CD14-positive monocyte (primary cell): ENCODE measurements at regions not wholly inside any gene's neighbourhood (a gene's known extent, or its start where the extent isn't known, plus 50 kb on each side); places are given as distances from the start of the nearest gene placed in this dataset.

Source experiments
- DNase-seq, 3 donors: peaks; one replicate each; pipeline ENCODE4 v3.0.0-alpha.2; 2011 to 2022
- H2AFZ ChIP-seq: 2 replicates; pipeline ENCODE4 v1.6.0; 2012; ENCODE audit warnings: mild to moderate bottlenecking, low read depth, low read length, inconsistent platforms; ENCODE audit not compliant: insufficient read depth, poor library complexity, severe bottlenecking
- H3K27ac ChIP-seq, 2 donors: 1 replicate in 1 of 2; 2 replicates in 1 of 2; pipeline ENCODE4 v1.5.1; 2012 to 2013; ENCODE audit warnings: low read length in 2 of 2, control low read depth in 1 of 2, inconsistent platforms in 1 of 2, low read depth in 1 of 2, mild to moderate bottlenecking in 1 of 2
- H3K27me3 ChIP-seq, 2 donors: one replicate each; pipeline versions ENCODE4 v1.6.0 to v1.6.1; 2011 to 2013; ENCODE audit warnings: low read length in 2 of 2; ENCODE audit not compliant: control insufficient read depth in 2 of 2, insufficient read depth in 2 of 2
- H3K36me3 ChIP-seq, 2 donors: replicated peaks in 1 of 2; 1 replicate in 1 of 2; 2 replicates in 1 of 2; pipeline versions ENCODE4 v1.5.1 to v1.6.1; 2012 to 2013; ENCODE audit warnings: low read length in 2 of 2, control low read depth in 1 of 2, inconsistent platforms in 1 of 2, mild to moderate bottlenecking in 1 of 2; ENCODE audit not compliant: insufficient read depth in 2 of 2, control insufficient read depth in 1 of 2
- H3K4me1 ChIP-seq, 2 donors: 1 replicate in 1 of 2; 2 replicates in 1 of 2; pipeline versions ENCODE4 v1.5.1 to v1.6.1; 2012 to 2013; ENCODE audit warnings: low read length in 2 of 2, control low read depth in 1 of 2, inconsistent platforms in 1 of 2, mild to moderate bottlenecking in 1 of 2, moderate library complexity in 1 of 2; ENCODE audit not compliant: insufficient read depth in 2 of 2, control insufficient read depth in 1 of 2
- H3K4me2 ChIP-seq: replicated peaks from 2 replicates; pipeline ENCODE3; 2012; ENCODE audit warnings: low read length, moderate library complexity, mild to moderate bottlenecking; ENCODE audit not compliant: poor library complexity, severe bottlenecking; ENCODE audit errors: extremely low read depth
- H3K4me3 ChIP-seq, 3 experiments: fragments of 200-600 bp in 1 of 3; sonication (generic) in 1 of 3; replicated peaks in 1 of 3; 1 replicate in 2 of 3; 2 replicates in 1 of 3; pipeline ENCODE4 v1.5.1; 2011 to 2013; ENCODE audit warnings: low read length in 3 of 3, mild to moderate bottlenecking in 3 of 3, control low read depth in 2 of 3, low read depth in 2 of 3, inconsistent platforms in 1 of 3, moderate library complexity in 1 of 3
- H3K79me2 ChIP-seq: 2 replicates; pipeline ENCODE4 v1.6.0; 2012; ENCODE audit warnings: mild to moderate bottlenecking, control low read depth, inconsistent platforms, low read length, moderate library complexity; ENCODE audit not compliant: insufficient read depth
- H3K9ac ChIP-seq: 2 replicates; pipeline ENCODE4 v1.6.0; 2017; ENCODE audit warnings: low read length, mild to moderate bottlenecking; ENCODE audit not compliant: insufficient read depth, poor library complexity, severe bottlenecking
- H3K9me3 ChIP-seq, 2 donors: replicated peaks in 1 of 2; 1 replicate in 1 of 2; 2 replicates in 1 of 2; pipeline versions ENCODE4 v1.5.1 to v1.6.1; 2012 to 2013; ENCODE audit warnings: low read length in 2 of 2, control low read depth in 1 of 2; ENCODE audit not compliant: control insufficient read depth in 1 of 2, insufficient read depth in 1 of 2
- H4K20me1 ChIP-seq: 2 replicates; pipeline ENCODE4 v1.6.0; 2012; ENCODE audit warnings: mild to moderate bottlenecking, low read length, control low read depth, moderate library complexity; ENCODE audit not compliant: insufficient read depth
- H3K27ac Mint-ChIP-seq, 7 donors: one replicate each; pipeline ENCODE4 v1.8.0; 2020; ENCODE audit warnings: mild to moderate bottlenecking in 7 of 7, mixed read lengths in 7 of 7, moderate library complexity in 6 of 7, inconsistent platforms in 2 of 7
- H3K27me3 Mint-ChIP-seq, 3 donors: one replicate each; pipeline ENCODE4 v1.8.0; 2021 to 2022; ENCODE audit warnings: low read depth in 3 of 3, mild to moderate bottlenecking in 3 of 3, mixed read lengths in 3 of 3, moderate library complexity in 3 of 3, inconsistent platforms in 1 of 3
- H3K36me3 Mint-ChIP-seq, 2 donors: one replicate each; pipeline ENCODE4 v1.8.0; 2020; ENCODE audit warnings: mixed read lengths in 2 of 2, inconsistent platforms in 1 of 2, mild to moderate bottlenecking in 1 of 2
- H3K4me1 Mint-ChIP-seq: one replicate; pipeline ENCODE4 v1.8.0; 2020; ENCODE audit warnings: mild to moderate bottlenecking, mixed read lengths
- H3K4me3 Mint-ChIP-seq, 2 donors: one replicate each; pipeline ENCODE4 v1.8.0; 2020; ENCODE audit warnings: mild to moderate bottlenecking in 2 of 2, mixed read lengths in 2 of 2, moderate library complexity in 1 of 2
- H3K9me3 Mint-ChIP-seq, 7 donors: one replicate each; pipeline ENCODE4 v1.8.0; 2020 to 2022; ENCODE audit warnings: mixed read lengths in 7 of 7, mild to moderate bottlenecking in 6 of 7, moderate library complexity in 6 of 7, inconsistent platforms in 2 of 7
- CTCF ChIP-seq: fragments of 200-600 bp; IDR thresholded peaks from one replicate; pipeline ENCODE4 v1.8.0; 2022; ENCODE audit warnings: antibody characterized with exemption, mild to moderate bottlenecking
- WGBS: methylation state at CpG from one replicate; pipeline ENCODE4 v1.1.5; 2013; ENCODE audit warnings: missing lambda C conversion rate; ENCODE audit not compliant: insufficient coverage; 5-methylcytosine and 5-hydroxymethylcytosine counted together
- intact Hi-C, 2 donors: fragments of 100-400 bp; cut with micrococcal nuclease; formaldehyde crosslinking; loops; one replicate each; pipeline versions ENCODE4 v1.15.0 to v1.15.1; 2023

DNA sequence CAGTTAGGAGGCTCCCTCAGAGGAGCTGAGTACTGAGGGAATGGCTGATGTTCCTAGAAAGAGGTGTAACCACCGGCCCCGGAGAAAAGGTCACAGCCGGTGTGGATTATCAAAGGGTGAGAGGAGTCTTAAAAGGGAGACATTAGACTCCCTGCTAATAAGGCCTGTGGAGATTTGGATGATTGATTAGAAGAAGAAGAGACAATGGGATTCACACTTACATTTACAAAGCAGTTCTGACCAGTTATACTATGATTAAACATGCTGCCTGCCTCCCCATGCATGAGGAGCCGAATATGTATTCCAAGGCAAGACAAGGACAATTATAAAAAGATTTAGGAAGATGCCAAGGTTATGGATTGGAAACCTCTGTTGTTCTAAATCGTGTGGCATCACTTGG lies 302.4 kb downstream of the SLC4A3 start:
- no peaks in the 10 kb centered on the region for H3K36me3 ChIP-seq
- intact Hi-C loops, result no loop called here
- no peak overlapping the region for H3K4me3 Mint-ChIP-seq
- no peak for DNase-seq
- H2AFZ ChIP-seq, result no peak overlapping the region
- TF ChIP-seq CTCF, result no peak
- WGBS, result 95% methylated on average over 4 of the region's 5 CpGs
- no peak overlapping the region for H3K9ac ChIP-seq
- no peaks in the 10 kb centered on the region for H3K27me3 Mint-ChIP-seq
- H3K27me3 ChIP-seq, result no peaks in the 10 kb centered on the region
- no peaks in the 10 kb centered on the region for H3K4me1 Mint-ChIP-seq
- H3K36me3 Mint-ChIP-seq, result no peaks in the 10 kb centered on the region
- peak overlapping the region in 1 of 7 donors; percentile 51 for H3K27ac Mint-ChIP-seq
- H3K4me3 ChIP-seq, result no peak overlapping the region
- no peaks in the 10 kb centered on the region for H3K79me2 ChIP-seq
- H3K4me2 ChIP-seq, result no peak overlapping the region
- H3K27ac ChIP-seq, result no peak overlapping the region
- peaks cover 1 to 11% (median 6%) of the 10 kb centered on the region in 7 donors for H3K9me3 Mint-ChIP-seq
- no peaks in the 10 kb centered on the region for H4K20me1 ChIP-seq
- no peaks in the 10 kb centered on the region for H3K4me1 ChIP-seq
- H3K9me3 ChIP-seq, result peaks cover 2 to 6% of the 10 kb centered on the region in 2 donors

GRCh38 chr2:219939647-219940046 lies 312.2 kb downstream of the SLC4A3 start:
- no peak overlapping the region for H3K4me3 Mint-ChIP-seq
- H3K36me3 Mint-ChIP-seq, result no peaks in the 10 kb centered on the region
- no peak overlapping the region for H3K4me3 ChIP-seq
- peaks cover 0 to 2% (median 1%) of the 10 kb centered on the region in 3 donors for H3K27me3 Mint-ChIP-seq
- H3K4me1 Mint-ChIP-seq, result no peaks in the 10 kb centered on the region
- H3K9me3 Mint-ChIP-seq, result peaks cover 0 to 4% (median 0%) of the 10 kb centered on the region in 7 donors
- no peaks in the 10 kb centered on the region for H3K27me3 ChIP-seq
- no peaks in the 10 kb centered on the region for H4K20me1 ChIP-seq
- no peaks in the 10 kb centered on the region for H3K36me3 ChIP-seq
- no peak overlapping the region for H3K27ac ChIP-seq
- no peak overlapping the region for H3K9ac ChIP-seq
- no peaks in the 10 kb centered on the region for H3K9me3 ChIP-seq
- no peaks in the 10 kb centered on the region for H3K4me1 ChIP-seq
- no peak overlapping the region for H2AFZ ChIP-seq
- no peak for TF ChIP-seq CTCF
- H3K79me2 ChIP-seq, result no peaks in the 10 kb centered on the region
- no peak overlapping the region for H3K4me2 ChIP-seq
- no peak for DNase-seq
- no peak overlapping the region for H3K27ac Mint-ChIP-seq
- WGBS, result no CpG with 5 or more reads among the region's 1 CpG
- intact Hi-C loops, result no loop called here
